A172 (cell line): ENCODE measurements at regions not wholly inside any gene's neighbourhood (a gene's known extent, or its start where the extent isn't known, plus 50 kb on each side); places are given as distances from the start of the nearest gene placed in this dataset.

Source experiments
- DNase-seq: peaks from one replicate; pipeline ENCODE4 v3.0.0-alpha.2; 2015; ENCODE audit warnings: low spot score

GRCh38 chr5:144831650-144832049, 661.0 kb downstream of the KCTD16 start:
- DNase-seq, result no peak

DNA sequence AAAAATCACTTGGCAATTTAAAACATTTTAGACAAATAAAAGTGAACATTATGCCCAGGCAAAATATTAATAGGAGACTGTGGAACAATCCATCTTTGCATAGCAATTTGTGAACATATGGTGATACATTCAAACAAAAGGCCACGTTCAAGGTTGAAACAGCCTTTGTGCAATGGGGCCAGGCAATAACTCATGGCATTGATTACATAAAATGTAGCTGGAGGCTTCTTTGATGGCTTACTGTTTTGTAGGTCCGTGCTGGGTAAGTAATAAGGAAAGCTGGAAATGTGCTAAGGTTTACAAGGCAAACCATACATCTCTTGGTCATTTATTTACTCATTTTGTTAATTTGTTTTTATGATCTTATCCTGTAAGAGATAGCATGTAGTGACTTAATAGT, 651.8 kb downstream of the KCTD16 start:
- no peak for DNase-seq

GRCh38 chr5:144820278-144820677, 649.6 kb downstream of the KCTD16 start:
- no peak for DNase-seq

GRCh38 chr5:144815131-144815530, 644.5 kb downstream of the KCTD16 start:
- no peak for DNase-seq

- DNase-seq, result peak; percentile 27
Observed at GRCh38 chr5:144812763-144813162, 642.1 kb downstream of the KCTD16 start.

DNA sequence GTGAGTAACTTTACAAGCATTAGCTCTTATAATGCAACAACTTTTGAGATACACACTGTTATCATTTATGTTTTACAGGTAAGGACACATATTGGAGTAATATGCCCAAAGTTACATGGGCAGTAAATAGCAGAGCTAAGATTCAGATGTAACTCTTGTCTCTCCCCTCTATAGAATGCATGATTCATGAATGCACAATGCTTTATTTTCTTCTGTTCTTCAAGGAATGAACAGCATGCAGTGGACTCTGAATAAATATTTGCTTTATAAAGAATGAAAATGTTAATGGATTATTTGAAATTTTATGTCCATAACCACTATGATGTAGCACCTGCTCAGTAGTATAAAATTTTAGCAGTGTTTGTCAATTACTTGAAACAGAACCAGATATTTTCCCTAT, 629.5 kb downstream of the KCTD16 start:
- no peak for DNase-seq

- no peak for DNase-seq
Observed at GRCh38 chr5:144798595-144798994, 627.9 kb downstream of the KCTD16 start.

DNA sequence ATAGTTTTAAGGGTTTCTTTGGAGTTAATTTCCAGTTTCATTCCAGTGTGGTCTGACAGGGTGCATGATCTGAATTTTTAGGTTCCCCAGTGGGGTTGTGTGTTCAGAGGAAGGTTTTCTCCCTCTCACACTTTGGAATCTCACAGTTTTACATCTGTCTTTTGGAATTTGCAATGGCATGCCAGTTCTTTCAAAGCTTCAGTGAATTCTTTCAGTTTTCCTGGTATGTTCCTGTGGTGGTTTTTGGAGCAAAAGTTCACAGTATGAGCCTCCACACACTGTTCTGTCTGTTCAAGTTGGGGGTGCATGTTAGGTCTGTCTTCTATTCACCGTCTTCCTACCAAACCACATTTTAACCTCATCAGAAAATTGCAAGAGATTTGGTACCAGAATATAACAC, 624.2 kb downstream of the KCTD16 start:
- no peak for DNase-seq

DNA sequence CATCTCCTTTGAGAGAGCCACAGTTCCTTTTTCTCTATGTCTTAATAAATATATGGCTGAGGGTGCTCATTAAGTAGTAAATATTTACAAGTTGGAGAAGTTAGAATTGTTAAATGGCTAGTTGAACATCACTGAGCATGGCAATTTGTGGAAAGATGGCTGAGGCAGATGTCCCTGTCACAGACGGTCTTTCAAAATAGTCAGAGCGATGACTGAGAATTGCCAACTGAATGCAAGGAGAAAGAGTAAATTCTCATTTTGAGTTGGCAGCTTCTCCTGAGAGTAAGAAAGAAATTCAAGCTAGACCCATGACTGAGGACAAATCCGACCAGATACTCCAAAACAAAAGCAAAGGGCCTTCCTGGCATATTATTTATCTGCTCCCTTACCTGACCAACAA, 617.9 kb downstream of the KCTD16 start:
- no peak for DNase-seq

DNA sequence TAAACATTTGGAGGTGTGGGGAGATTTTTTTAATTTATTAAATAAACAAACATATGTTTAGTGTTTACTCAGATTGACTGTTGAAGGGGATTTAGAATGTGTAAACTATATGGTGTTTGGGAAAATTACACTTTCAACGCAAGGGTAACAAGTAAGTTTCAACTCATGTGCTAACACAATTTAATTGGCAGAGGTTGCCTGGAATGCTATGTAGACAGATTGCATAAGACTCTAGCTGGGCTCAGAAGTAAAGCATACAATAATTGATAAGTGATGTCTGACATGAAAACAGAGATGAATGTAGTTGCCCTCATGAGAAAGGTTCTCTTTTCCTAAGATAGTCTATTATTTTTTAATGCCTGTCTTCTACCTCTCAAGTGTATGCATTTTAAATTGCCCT, 617.4 kb downstream of the KCTD16 start:
- DNase-seq, result no peak

GRCh38 chr5:144779368-144779767, 608.7 kb downstream of the KCTD16 start:
- no peak for DNase-seq

GRCh38 chr5:144778561-144778960, 607.9 kb downstream of the KCTD16 start:
- no peak for DNase-seq

DNA sequence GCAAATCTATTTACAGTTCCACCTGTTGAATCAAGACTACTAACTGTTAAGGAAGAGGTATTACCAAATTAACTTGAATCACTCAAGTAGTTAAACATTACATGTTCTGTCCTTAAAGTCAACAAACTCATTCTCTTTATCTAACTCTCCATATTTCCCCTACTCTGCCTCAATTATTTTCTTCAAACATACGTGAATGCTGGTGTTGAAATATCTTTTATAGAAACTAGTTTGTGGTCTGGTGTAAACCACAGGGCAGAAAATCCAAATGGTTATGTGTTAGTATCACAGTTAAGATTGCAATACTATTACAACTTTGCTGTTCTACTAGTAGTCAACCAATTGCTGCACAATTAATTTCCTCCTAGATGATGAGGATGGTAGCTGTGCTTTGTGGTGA, 603.5 kb downstream of the KCTD16 start:
- no peak for DNase-seq

DNA sequence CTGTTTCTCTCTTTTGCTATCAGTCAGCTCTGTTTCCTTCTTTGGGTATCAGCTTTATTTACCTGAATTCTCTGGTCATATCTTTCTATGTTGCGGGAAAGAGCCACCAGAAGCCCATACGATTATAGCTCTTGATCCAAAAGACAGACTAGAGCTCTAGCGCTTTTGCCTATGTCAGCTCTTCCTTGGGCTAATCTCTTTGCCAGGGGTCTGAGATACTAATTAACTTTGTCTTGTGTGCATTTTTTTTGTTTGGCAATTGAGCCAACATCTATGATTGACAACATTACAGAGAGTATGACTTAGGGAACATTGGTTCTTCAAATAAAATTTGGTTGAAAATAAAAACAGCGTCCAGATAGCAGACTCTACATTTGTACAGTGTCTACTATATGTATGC, 603.0 kb downstream of the KCTD16 start:
- no peak for DNase-seq

GRCh38 chr5:144771802-144772201, 601.1 kb downstream of the KCTD16 start:
- no peak for DNase-seq

- no peak for DNase-seq
Observed at GRCh38 chr5:144742361-144742760, 571.7 kb downstream of the KCTD16 start.

DNA sequence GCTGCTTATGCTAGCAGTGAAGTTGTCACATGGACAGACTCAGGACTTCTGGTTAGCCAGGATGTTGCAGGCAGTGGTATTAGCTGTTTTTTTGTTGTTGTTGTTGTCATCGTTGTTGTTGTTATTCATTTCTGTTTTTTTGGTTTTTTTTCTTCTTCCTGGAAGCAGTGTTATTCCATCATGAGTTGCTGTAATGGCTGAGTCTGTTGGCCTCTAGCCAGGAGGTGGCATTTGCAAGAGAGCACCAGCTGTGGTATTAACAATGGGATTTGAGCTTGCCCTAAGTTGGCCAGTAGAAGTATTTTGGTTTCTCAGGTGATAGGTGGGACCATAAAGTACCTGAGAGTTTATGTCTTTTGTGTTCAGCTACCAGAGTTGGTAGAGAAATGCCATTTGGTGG, 561.1 kb downstream of the KCTD16 start:
- no peak for DNase-seq

- DNase-seq, result no peak
Observed at GRCh38 chr5:144712090-144712489, 541.4 kb downstream of the KCTD16 start.

DNA sequence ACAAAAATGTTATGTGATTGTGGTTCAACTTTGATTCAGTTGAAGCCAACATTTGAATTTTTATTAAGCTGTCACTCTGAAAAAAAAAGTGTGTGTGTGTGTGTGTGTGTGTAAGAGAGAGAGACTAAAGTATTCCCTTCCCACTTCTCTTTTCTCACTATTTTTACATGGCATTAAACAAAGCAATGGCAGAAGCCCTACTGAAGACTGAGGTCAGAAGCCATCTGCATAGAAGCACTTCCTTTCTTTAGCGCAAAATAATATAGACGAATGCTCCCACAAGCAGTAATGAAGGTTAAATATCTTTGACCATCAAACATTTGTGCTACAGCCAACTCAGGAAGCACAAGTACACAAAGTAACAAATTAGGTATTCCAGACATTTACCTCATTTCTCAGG, 540.5 kb downstream of the KCTD16 start:
- DNase-seq, result no peak

GRCh38 chr5:144710637-144711036, 540.0 kb downstream of the KCTD16 start:
- no peak for DNase-seq

- DNase-seq, result no peak
Observed at GRCh38 chr5:144703776-144704175, 533.1 kb downstream of the KCTD16 start.

GRCh38 chr5:144698484-144698883, 527.8 kb downstream of the KCTD16 start:
- DNase-seq, result peak; percentile 13

DNA sequence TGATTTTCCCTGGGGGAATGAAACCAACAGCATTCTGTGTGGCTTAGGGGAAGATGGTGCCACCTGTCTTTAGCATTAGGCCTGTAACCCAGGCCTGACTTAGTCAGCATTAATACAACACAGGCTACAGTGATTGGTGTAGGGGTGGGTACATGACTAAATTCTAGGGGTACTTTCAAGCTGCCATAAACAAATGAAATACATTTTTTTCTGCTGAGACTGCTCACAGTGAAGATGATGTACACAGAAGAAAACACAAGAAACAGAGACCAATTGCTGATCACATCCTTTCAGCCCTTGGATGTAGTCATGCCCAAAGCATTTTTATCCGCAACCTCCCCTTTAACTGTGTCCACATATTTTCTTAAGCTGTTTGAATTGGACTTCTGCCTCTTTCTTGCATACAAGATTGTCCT, 527.2 kb downstream of the KCTD16 start:
- peak; percentile 90 for DNase-seq

- no peak for DNase-seq
Observed at GRCh38 chr5:144691936-144692335, 521.3 kb downstream of the KCTD16 start.

DNA sequence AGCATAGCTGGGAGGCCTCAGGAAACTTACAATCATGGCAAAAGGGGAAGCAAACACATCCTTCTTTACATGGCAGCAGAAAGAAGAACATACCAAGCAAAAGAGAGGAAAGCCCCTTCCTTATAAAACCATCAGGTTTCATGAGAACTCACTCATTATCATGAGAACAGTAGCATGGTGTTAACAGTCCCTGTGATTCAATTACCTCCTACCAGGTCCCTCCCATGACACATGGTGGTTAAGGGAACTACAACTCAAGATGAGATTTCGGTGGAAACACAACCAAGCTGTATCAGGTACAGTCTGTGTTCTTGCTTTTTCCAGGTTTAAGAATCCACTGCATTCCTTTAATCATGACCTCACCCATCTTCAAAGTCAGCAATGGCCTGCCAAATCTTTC, 514.2 kb downstream of the KCTD16 start:
- no peak for DNase-seq
